Peyer's patch (tissue), 4 donors: ENCODE measurements at regions not wholly inside any gene's neighbourhood (a gene's known extent, or its start where the extent isn't known, plus 50 kb on each side); places are given as distances from the start of the nearest gene placed in this dataset.

Experiments used
- POLR2A ChIP-seq, 2 donors: fragments of 450-650 bp; IDR thresholded peaks; one replicate each; pipeline ENCODE4 v1.5.1; 2017; ENCODE audit warnings: antibody characterized with exemption in 2 of 2, mild to moderate bottlenecking in 2 of 2, moderate library complexity in 2 of 2
- TF ChIP-seq, protein P1 (sequence below), 6 experiments: fragments of 450-650 bp in 4 of 6; fragments of 200-600 bp in 2 of 6; sonication (generic) in 1 of 6; IDR thresholded peaks; one replicate each; pipeline ENCODE4 v1.5.1; 2017 to 2019; ENCODE audit warnings: antibody characterized with exemption in 6 of 6, mild to moderate bottlenecking in 3 of 6, moderate library complexity in 1 of 6

DNA sequence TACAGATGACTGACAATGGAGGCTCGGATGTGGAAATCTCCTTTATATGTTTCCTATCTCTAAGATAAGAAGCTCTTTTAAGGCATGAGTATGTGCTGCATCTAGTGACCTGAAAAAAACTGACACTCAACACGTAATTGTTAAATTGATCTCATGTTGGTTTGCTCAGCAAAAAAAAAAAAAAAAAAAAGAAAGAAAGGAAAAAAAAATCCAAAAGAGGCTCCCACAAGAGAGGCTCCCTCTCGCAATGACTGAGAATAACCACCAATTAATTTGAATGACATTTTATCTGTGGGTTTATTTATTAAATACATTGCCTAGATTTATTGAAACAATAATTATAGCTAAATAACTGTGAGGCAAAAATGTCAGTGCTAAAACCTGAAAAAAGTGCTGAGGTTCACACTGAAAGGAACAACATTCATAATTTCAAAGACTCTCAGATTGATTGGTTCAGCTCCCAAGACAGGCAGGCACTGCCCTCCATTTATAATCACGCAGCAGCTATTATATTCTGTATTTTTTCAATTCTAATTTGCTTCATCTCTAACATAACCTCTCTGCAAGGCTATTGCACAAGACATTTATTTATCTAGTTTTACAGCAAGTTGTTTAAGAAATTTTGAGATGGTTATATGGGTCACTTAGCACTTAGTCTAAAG is 184.5 kb upstream of the TMPRSS15 start:
- TF ChIP-seq, protein P1, sequence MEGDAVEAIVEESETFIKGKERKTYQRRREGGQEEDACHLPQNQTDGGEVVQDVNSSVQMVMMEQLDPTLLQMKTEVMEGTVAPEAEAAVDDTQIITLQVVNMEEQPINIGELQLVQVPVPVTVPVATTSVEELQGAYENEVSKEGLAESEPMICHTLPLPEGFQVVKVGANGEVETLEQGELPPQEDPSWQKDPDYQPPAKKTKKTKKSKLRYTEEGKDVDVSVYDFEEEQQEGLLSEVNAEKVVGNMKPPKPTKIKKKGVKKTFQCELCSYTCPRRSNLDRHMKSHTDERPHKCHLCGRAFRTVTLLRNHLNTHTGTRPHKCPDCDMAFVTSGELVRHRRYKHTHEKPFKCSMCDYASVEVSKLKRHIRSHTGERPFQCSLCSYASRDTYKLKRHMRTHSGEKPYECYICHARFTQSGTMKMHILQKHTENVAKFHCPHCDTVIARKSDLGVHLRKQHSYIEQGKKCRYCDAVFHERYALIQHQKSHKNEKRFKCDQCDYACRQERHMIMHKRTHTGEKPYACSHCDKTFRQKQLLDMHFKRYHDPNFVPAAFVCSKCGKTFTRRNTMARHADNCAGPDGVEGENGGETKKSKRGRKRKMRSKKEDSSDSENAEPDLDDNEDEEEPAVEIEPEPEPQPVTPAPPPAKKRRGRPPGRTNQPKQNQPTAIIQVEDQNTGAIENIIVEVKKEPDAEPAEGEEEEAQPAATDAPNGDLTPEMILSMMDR (IDR thresholded peaks at IDR 0.05) = no peak
- no peak for TF ChIP-seq POLR2A (IDR thresholded peaks at IDR 0.05)
